VCaP (cell line): ENCODE measurements at regions not wholly inside any gene's neighbourhood (a gene's known extent, or its start where the extent isn't known, plus 50 kb on each side); places are given as distances from the start of the nearest gene placed in this dataset.

Experiments used
- H3K27ac ChIP-seq: fragments of 450-650 bp; 2 replicates; pipeline ENCODE4 v1.5.1; 2017
- TF ChIP-seq, protein P1 (sequence below): fragments of 450-650 bp; conservative IDR thresholded peaks from 2 replicates; pipeline ENCODE4 v1.5.1; 2017; ENCODE audit warnings: mild to moderate bottlenecking, moderate library complexity

- TF ChIP-seq, protein P1, sequence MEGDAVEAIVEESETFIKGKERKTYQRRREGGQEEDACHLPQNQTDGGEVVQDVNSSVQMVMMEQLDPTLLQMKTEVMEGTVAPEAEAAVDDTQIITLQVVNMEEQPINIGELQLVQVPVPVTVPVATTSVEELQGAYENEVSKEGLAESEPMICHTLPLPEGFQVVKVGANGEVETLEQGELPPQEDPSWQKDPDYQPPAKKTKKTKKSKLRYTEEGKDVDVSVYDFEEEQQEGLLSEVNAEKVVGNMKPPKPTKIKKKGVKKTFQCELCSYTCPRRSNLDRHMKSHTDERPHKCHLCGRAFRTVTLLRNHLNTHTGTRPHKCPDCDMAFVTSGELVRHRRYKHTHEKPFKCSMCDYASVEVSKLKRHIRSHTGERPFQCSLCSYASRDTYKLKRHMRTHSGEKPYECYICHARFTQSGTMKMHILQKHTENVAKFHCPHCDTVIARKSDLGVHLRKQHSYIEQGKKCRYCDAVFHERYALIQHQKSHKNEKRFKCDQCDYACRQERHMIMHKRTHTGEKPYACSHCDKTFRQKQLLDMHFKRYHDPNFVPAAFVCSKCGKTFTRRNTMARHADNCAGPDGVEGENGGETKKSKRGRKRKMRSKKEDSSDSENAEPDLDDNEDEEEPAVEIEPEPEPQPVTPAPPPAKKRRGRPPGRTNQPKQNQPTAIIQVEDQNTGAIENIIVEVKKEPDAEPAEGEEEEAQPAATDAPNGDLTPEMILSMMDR: no peak
- no peak overlapping the region for H3K27ac ChIP-seq
Observed at GRCh38 chr1:238664139-238664538, 722.2 kb upstream of the CHRM3 start.

DNA sequence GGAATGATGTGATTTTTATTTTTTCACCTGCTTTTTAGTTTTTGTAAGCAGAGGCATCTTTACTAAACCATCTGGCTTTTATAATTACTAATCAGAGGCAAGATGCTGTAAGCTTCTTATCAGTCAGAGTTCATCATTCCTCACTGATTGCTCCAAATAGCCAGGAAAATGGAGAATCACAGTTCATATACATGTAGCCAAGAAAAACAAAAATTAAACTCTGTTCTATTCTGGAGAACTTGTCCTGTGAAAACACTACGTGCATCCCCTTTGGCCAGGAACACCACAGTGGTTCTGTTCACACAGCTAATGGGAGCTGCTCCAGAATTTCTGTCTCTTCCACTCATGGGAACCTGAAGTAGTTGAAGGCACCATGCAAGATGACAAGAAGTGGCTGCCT is 725.5 kb upstream of the CHRM3 start:
- no peak overlapping the region for H3K27ac ChIP-seq
- TF ChIP-seq, protein P1: no peak

GRCh38 chr1:238658763-238659162 is 727.6 kb upstream of the CHRM3 start:
- H3K27ac ChIP-seq: no peak overlapping the region
- TF ChIP-seq, protein P1: no peak

- H3K27ac ChIP-seq: no peak overlapping the region
- TF ChIP-seq, protein P1: no peak
Observed at GRCh38 chr1:238653693-238654321, 732.6 kb upstream of the CHRM3 start.

DNA sequence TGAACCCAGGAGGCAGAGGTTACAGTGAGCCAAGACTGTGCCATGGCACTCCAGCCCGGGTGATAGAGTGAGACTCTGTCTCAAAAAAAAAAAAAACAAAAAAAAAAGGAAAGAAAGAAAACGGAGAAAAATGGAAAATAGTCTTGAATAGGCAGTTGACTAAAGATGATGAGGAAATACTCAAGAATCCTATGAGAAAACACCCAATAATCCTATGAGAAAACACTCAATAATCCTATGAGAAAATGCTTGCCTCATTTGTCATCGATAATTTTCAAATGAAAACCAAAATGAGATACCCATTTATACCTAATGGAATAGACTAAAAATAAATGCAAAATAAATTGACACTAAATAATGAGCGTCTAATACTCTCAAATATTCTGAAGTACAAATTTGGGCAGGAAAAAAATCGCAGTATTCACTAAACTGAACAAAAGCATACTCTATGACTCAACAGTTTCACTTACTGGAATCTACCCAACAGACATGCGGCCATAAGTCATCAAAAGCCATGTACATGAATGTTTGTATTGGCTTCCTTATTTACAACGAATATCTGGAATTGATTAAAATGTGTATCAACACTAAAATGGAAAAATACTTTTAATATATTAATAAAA is 733.9 kb upstream of the CHRM3 start:
- H3K27ac ChIP-seq: no peak overlapping the region
- TF ChIP-seq, protein P1: no peak

DNA sequence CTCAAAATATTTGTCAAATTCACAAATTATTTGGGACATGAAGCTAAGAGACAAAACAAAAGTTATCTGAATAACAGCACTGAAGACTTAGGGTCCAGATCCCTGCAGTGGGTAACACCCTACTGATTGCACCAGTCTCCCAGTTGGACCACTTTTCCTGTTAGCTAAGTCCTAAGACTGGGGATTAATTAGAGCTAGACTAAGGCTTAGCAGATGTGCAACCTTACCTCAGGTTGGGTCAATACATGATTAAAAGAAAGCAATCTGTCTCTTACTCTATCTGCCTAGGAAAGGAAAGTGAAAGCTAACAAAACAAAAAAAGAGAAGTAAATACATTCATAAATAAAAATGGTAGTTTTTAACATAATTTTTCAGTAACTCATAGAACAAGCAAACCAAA is 737.2 kb upstream of the CHRM3 start:
- TF ChIP-seq, protein P1: no peak
- no peak overlapping the region for H3K27ac ChIP-seq

DNA sequence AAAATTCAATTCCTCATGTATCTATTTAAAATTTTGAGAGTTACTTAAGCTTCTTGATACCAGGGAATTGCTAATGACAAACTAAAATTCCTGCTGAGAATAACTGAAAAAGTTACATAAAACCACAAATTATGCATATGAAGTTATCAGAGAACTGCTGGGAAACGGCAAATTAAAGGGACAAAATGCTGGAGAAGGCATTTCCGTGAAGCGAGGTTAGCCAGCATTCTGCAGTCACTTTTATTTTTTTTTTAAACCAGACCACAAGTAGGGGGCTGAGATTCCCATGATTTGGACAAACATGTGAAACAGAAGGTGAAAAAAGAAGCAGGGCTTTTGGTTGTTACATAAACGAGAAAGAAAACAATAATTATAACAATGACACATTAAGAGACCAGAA is 737.6 kb upstream of the CHRM3 start:
- no peak overlapping the region for H3K27ac ChIP-seq
- TF ChIP-seq, protein P1: no peak
